ENCODE measurements at regions not wholly inside any gene's neighbourhood (a gene's known extent, or its start where the extent isn't known, plus 50 kb on each side); places are given as distances from the start of the nearest gene placed in this dataset.

GRCh38 chr6:79431537-79431933 is 105.7 kb downstream of the LCA5 start:
- no peaks in the 10 kb centered on the region for H3K9me3 ChIP-seq
- TF ChIP-seq POLR2A (IDR thresholded peaks at IDR 0.05), result no peak
- TF ChIP-seq POLR2AphosphoS5 (IDR thresholded peaks at IDR 0.05), result no peak
- TF ChIP-seq, protein P1, sequence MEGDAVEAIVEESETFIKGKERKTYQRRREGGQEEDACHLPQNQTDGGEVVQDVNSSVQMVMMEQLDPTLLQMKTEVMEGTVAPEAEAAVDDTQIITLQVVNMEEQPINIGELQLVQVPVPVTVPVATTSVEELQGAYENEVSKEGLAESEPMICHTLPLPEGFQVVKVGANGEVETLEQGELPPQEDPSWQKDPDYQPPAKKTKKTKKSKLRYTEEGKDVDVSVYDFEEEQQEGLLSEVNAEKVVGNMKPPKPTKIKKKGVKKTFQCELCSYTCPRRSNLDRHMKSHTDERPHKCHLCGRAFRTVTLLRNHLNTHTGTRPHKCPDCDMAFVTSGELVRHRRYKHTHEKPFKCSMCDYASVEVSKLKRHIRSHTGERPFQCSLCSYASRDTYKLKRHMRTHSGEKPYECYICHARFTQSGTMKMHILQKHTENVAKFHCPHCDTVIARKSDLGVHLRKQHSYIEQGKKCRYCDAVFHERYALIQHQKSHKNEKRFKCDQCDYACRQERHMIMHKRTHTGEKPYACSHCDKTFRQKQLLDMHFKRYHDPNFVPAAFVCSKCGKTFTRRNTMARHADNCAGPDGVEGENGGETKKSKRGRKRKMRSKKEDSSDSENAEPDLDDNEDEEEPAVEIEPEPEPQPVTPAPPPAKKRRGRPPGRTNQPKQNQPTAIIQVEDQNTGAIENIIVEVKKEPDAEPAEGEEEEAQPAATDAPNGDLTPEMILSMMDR (IDR thresholded peaks at IDR 0.05), result peak in 2 of 3 donors; percentile 21 to 40
- peak in 1 of 2 donors; percentile 23 for DNase-seq (ENCODE audit: low spot score in 2 of 2)
- H3K4me3 ChIP-seq, result no peak overlapping the region
- no peaks in the 10 kb centered on the region for H3K36me3 ChIP-seq
- no peaks in the 10 kb centered on the region for H3K27me3 ChIP-seq
- H3K27ac ChIP-seq, result no peak overlapping the region
- no peaks in the 10 kb centered on the region for H3K4me1 ChIP-seq
- intact Hi-C loops (cut with DNase I; ENCODE audit: low total_unique reads), result no loop called here

GRCh38 chr6:79430913-79431536 is 106.2 kb downstream of the LCA5 start:
- no peak for DNase-seq (ENCODE audit: low spot score in 2 of 2)
- Histone ChIP-seq H3K27ac (no peak overlapping the region), H3K27me3 (no peaks in the 10 kb centered on the region), H3K9me3 (no peaks in the 10 kb centered on the region), H3K4me3 (no peak overlapping the region), H3K4me1 (no peaks in the 10 kb centered on the region), H3K36me3 (no peaks in the 10 kb centered on the region)
- no peak for TF ChIP-seq POLR2A (IDR thresholded peaks at IDR 0.05)
- TF ChIP-seq POLR2AphosphoS5 (IDR thresholded peaks at IDR 0.05), result no peak
- TF ChIP-seq, protein P1 (IDR thresholded peaks at IDR 0.05), result no peak
- intact Hi-C loops (cut with DNase I; ENCODE audit: low total_unique reads), result no loop called here

- Histone ChIP-seq H3K27ac (no peak overlapping the region), H3K4me3 (no peak overlapping the region), H3K27me3 (no peaks in the 10 kb centered on the region), H3K36me3 (no peaks in the 10 kb centered on the region), H3K9me3 (no peaks in the 10 kb centered on the region), H3K4me1 (no peaks in the 10 kb centered on the region)
- no peak for DNase-seq (ENCODE audit: low spot score in 2 of 2)
- intact Hi-C loops (cut with DNase I; ENCODE audit: low total_unique reads), result no loop called here
- TF ChIP-seq POLR2A (IDR thresholded peaks at IDR 0.05) (no peak), POLR2AphosphoS5 (IDR thresholded peaks at IDR 0.05) (no peak)
- TF ChIP-seq, protein P1 (IDR thresholded peaks at IDR 0.05), result no peak
These were observed 109.5 kb downstream of the LCA5 start for GRCh38 chr6:79427721-79428120.

GRCh38 chr6:79426625-79427278 is 110.5 kb downstream of the LCA5 start:
- H3K36me3 ChIP-seq, result no peaks in the 10 kb centered on the region
- H3K27ac ChIP-seq, result no peak overlapping the region
- H3K27me3 ChIP-seq, result no peaks in the 10 kb centered on the region
- no peak for DNase-seq (ENCODE audit: low spot score in 2 of 2)
- no peaks in the 10 kb centered on the region for H3K9me3 ChIP-seq
- intact Hi-C loops (cut with DNase I; ENCODE audit: low total_unique reads), result no loop called here
- H3K4me1 ChIP-seq, result no peaks in the 10 kb centered on the region
- TF ChIP-seq, protein P1 (IDR thresholded peaks at IDR 0.05), result no peak
- TF ChIP-seq POLR2AphosphoS5 (IDR thresholded peaks at IDR 0.05) (no peak), POLR2A (IDR thresholded peaks at IDR 0.05) (no peak)
- no peak overlapping the region for H3K4me3 ChIP-seq

DNA sequence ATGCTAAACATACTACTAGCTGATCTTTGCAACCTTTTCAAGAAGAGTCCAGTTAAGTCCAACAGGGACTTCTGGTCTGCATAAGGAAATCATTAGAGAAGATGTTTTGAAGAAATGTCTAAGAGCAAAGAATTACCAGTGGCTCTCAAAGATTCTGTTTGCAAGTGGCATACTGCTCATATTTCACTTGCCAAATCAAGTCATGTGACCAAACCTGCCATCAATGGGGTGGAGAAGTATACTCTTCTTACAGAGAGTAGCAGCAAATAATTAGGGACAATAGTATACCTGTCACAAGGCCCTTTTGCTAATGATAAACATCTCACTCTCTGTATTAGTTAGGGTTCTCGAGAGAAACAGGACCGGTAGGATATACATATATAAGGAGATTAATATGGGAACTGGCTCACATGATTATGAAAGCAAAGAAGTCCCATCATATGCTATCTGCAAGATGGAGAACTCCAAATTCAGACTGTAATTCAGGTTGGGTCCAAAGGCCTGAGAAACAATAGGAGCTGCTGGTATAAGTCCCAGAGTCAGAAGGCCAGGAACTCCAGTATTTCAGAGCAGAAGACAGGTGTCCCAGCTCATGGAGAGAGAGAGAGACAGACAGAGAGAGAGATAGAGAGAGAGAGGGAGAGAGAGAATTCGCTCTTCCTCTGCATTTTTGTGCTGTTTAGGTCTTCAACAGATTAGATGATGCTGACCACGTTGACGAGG is 111.5 kb downstream of the LCA5 start:
- intact Hi-C loops (cut with DNase I; ENCODE audit: low total_unique reads), result no loop called here

More for the DNA sequence above, 111.5 kb downstream of the LCA5 start:
- DNase-seq (ENCODE audit: low spot score in 2 of 2), result no peak
- TF ChIP-seq, protein P1 (IDR thresholded peaks at IDR 0.05), result no peak
- no peak for TF ChIP-seq POLR2AphosphoS5 (IDR thresholded peaks at IDR 0.05)
- TF ChIP-seq POLR2A (IDR thresholded peaks at IDR 0.05), result no peak
- H3K27ac ChIP-seq, result no peak overlapping the region
- no peaks in the 10 kb centered on the region for H3K9me3 ChIP-seq
- no peaks in the 10 kb centered on the region for H3K4me1 ChIP-seq
- no peaks in the 10 kb centered on the region for H3K27me3 ChIP-seq
- H3K4me3 ChIP-seq, result no peak overlapping the region
- no peaks in the 10 kb centered on the region for H3K36me3 ChIP-seq

Data from breast epithelium (tissue), 4 donors.